ENCODE measurements at regions not wholly inside any gene's neighbourhood (a gene's known extent, or its start where the extent isn't known, plus 50 kb on each side); places are given as distances from the start of the nearest gene placed in this dataset.

- H3K9ac ChIP-seq (ENCODE audit: low read depth, low read length): no peak overlapping the region
- H3K36me3 ChIP-seq (ENCODE audit: insufficient read depth, low read length): no peaks in the 10 kb centered on the region
- no peaks in the 10 kb centered on the region for H3K4me1 ChIP-seq (ENCODE audit: insufficient read depth, low read length)
- 0 out of 2 replicates have a peak, but pooled peaks cover 2% of the 10 kb centered on the region for H3K9me3 ChIP-seq (ENCODE audit: control insufficient read depth, insufficient read depth, low read length)
These were observed 386.5 kb upstream of the DCC start for GRCh38 chr18:51953521-51953920.

- Histone ChIP-seq H3K4me1 (ENCODE audit: insufficient read depth, low read length) (no peaks in the 10 kb centered on the region), H3K36me3 (ENCODE audit: insufficient read depth, low read length) (no peaks in the 10 kb centered on the region), H3K9ac (ENCODE audit: low read depth, low read length) (no peak overlapping the region), H3K9me3 (ENCODE audit: control insufficient read depth, insufficient read depth, low read length) (0 out of 2 replicates have a peak, but pooled peaks cover 2% of the 10 kb centered on the region)
These were observed 384.9 kb upstream of the DCC start for GRCh38 chr18:51955136-51955535.

GRCh38 chr18:51957001-51957400 lies 383.0 kb upstream of the DCC start:
- H3K4me1 ChIP-seq (ENCODE audit: insufficient read depth, low read length): no peaks in the 10 kb centered on the region
- no peak overlapping the region for H3K9ac ChIP-seq (ENCODE audit: low read depth, low read length)
- H3K36me3 ChIP-seq (ENCODE audit: insufficient read depth, low read length): no peaks in the 10 kb centered on the region
- no peaks in the 10 kb centered on the region for H3K9me3 ChIP-seq (ENCODE audit: control insufficient read depth, insufficient read depth, low read length)

GRCh38 chr18:51980101-51980500 lies 359.9 kb upstream of the DCC start:
- Histone ChIP-seq H3K36me3 (ENCODE audit: insufficient read depth, low read length) (no peaks in the 10 kb centered on the region), H3K4me1 (ENCODE audit: insufficient read depth, low read length) (no peaks in the 10 kb centered on the region), H3K9ac (ENCODE audit: low read depth, low read length) (no peak overlapping the region), H3K9me3 (ENCODE audit: control insufficient read depth, insufficient read depth, low read length) (no peaks in the 10 kb centered on the region)

GRCh38 chr18:51988277-51988676 lies 351.7 kb upstream of the DCC start:
- no peaks in the 10 kb centered on the region for H3K4me1 ChIP-seq (ENCODE audit: insufficient read depth, low read length)
- no peaks in the 10 kb centered on the region for H3K9me3 ChIP-seq (ENCODE audit: control insufficient read depth, insufficient read depth, low read length)
- H3K36me3 ChIP-seq (ENCODE audit: insufficient read depth, low read length): no peaks in the 10 kb centered on the region
- H3K9ac ChIP-seq (ENCODE audit: low read depth, low read length): no peak overlapping the region

- no peaks in the 10 kb centered on the region for H3K9me3 ChIP-seq (ENCODE audit: control insufficient read depth, insufficient read depth, low read length)
- H3K36me3 ChIP-seq (ENCODE audit: insufficient read depth, low read length): no peaks in the 10 kb centered on the region; the same call in 1 of the 2 replicates
- H3K9ac ChIP-seq (ENCODE audit: low read depth, low read length): no peak overlapping the region
- H3K4me1 ChIP-seq (ENCODE audit: insufficient read depth, low read length): no peaks in the 10 kb centered on the region
These were observed 342.9 kb upstream of the DCC start for GRCh38 chr18:51997129-51997528.

GRCh38 chr18:51998066-51998465 lies 341.9 kb upstream of the DCC start:
- Histone ChIP-seq H3K9me3 (ENCODE audit: control insufficient read depth, insufficient read depth, low read length) (no peaks in the 10 kb centered on the region), H3K4me1 (ENCODE audit: insufficient read depth, low read length) (no peaks in the 10 kb centered on the region), H3K9ac (ENCODE audit: low read depth, low read length) (no peak overlapping the region), H3K36me3 (ENCODE audit: insufficient read depth, low read length) (no peaks in the 10 kb centered on the region; the same call in 1 of the 2 replicates)

GRCh38 chr18:51998711-51999110 lies 341.3 kb upstream of the DCC start:
- Histone ChIP-seq H3K36me3 (ENCODE audit: insufficient read depth, low read length) (no peaks in the 10 kb centered on the region; the same call in 1 of the 2 replicates), H3K9me3 (ENCODE audit: control insufficient read depth, insufficient read depth, low read length) (no peaks in the 10 kb centered on the region), H3K4me1 (ENCODE audit: insufficient read depth, low read length) (no peaks in the 10 kb centered on the region), H3K9ac (ENCODE audit: low read depth, low read length) (no peak overlapping the region)

GRCh38 chr18:51999351-51999750 lies 340.6 kb upstream of the DCC start:
- no peaks in the 10 kb centered on the region for H3K4me1 ChIP-seq (ENCODE audit: insufficient read depth, low read length)
- no peaks in the 10 kb centered on the region; the same call in 1 of the 2 replicates for H3K36me3 ChIP-seq (ENCODE audit: insufficient read depth, low read length)
- no peaks in the 10 kb centered on the region for H3K9me3 ChIP-seq (ENCODE audit: control insufficient read depth, insufficient read depth, low read length)
- H3K9ac ChIP-seq (ENCODE audit: low read depth, low read length): no peak overlapping the region

- Histone ChIP-seq H3K4me1 (ENCODE audit: insufficient read depth, low read length) (no peaks in the 10 kb centered on the region), H3K9ac (ENCODE audit: low read depth, low read length) (no peak overlapping the region), H3K36me3 (ENCODE audit: insufficient read depth, low read length) (no peaks in the 10 kb centered on the region; the same call in 1 of the 2 replicates), H3K9me3 (ENCODE audit: control insufficient read depth, insufficient read depth, low read length) (no peaks in the 10 kb centered on the region)
These were observed 339.6 kb upstream of the DCC start for GRCh38 chr18:52000435-52000834.

GRCh38 chr18:52001106-52001505 lies 338.9 kb upstream of the DCC start:
- no peaks in the 10 kb centered on the region for H3K9me3 ChIP-seq (ENCODE audit: control insufficient read depth, insufficient read depth, low read length)
- no peaks in the 10 kb centered on the region; the same call in 1 of the 2 replicates for H3K36me3 ChIP-seq (ENCODE audit: insufficient read depth, low read length)
- H3K9ac ChIP-seq (ENCODE audit: low read depth, low read length): no peak overlapping the region
- no peaks in the 10 kb centered on the region for H3K4me1 ChIP-seq (ENCODE audit: insufficient read depth, low read length)

GRCh38 chr18:52002600-52002999 lies 337.4 kb upstream of the DCC start:
- Histone ChIP-seq H3K4me1 (ENCODE audit: insufficient read depth, low read length) (no peaks in the 10 kb centered on the region), H3K36me3 (ENCODE audit: insufficient read depth, low read length) (no peaks in the 10 kb centered on the region; the same call in 1 of the 2 replicates), H3K9me3 (ENCODE audit: control insufficient read depth, insufficient read depth, low read length) (no peaks in the 10 kb centered on the region), H3K9ac (ENCODE audit: low read depth, low read length) (no peak overlapping the region)

GRCh38 chr18:52007105-52007504 lies 332.9 kb upstream of the DCC start:
- Histone ChIP-seq H3K4me1 (ENCODE audit: insufficient read depth, low read length) (no peaks in the 10 kb centered on the region), H3K9me3 (ENCODE audit: control insufficient read depth, insufficient read depth, low read length) (no peaks in the 10 kb centered on the region), H3K36me3 (ENCODE audit: insufficient read depth, low read length) (no peaks in the 10 kb centered on the region), H3K9ac (ENCODE audit: low read depth, low read length) (no peak overlapping the region)

- Histone ChIP-seq H3K9ac (ENCODE audit: low read depth, low read length) (no peak overlapping the region), H3K9me3 (ENCODE audit: control insufficient read depth, insufficient read depth, low read length) (no peaks in the 10 kb centered on the region), H3K4me1 (ENCODE audit: insufficient read depth, low read length) (no peaks in the 10 kb centered on the region), H3K36me3 (ENCODE audit: insufficient read depth, low read length) (no peaks in the 10 kb centered on the region)
These were observed 331.7 kb upstream of the DCC start for GRCh38 chr18:52008330-52008729.

GRCh38 chr18:52008736-52009135 lies 331.3 kb upstream of the DCC start:
- H3K9me3 ChIP-seq (ENCODE audit: control insufficient read depth, insufficient read depth, low read length): no peaks in the 10 kb centered on the region
- H3K9ac ChIP-seq (ENCODE audit: low read depth, low read length): no peak overlapping the region
- no peaks in the 10 kb centered on the region for H3K36me3 ChIP-seq (ENCODE audit: insufficient read depth, low read length)
- no peaks in the 10 kb centered on the region for H3K4me1 ChIP-seq (ENCODE audit: insufficient read depth, low read length)

- H3K9me3 ChIP-seq (ENCODE audit: control insufficient read depth, insufficient read depth, low read length): no peaks in the 10 kb centered on the region
- no peaks in the 10 kb centered on the region for H3K4me1 ChIP-seq (ENCODE audit: insufficient read depth, low read length)
- no peak overlapping the region for H3K9ac ChIP-seq (ENCODE audit: low read depth, low read length)
- H3K36me3 ChIP-seq (ENCODE audit: insufficient read depth, low read length): no peaks in the 10 kb centered on the region
These were observed 330.0 kb upstream of the DCC start for GRCh38 chr18:52009958-52010357.

Measured in ES-I3 (cell line).